Skeletal muscle tissue (tissue), 3 donors: ENCODE measurements at regions not wholly inside any gene's neighbourhood (a gene's known extent, or its start where the extent isn't known, plus 50 kb on each side); places are given as distances from the start of the nearest gene placed in this dataset.
A peak's percentile ranks its signal among the peaks of the same experiment; 100 is the strongest.

Source experiments
- H3K27ac ChIP-seq: one replicate; pipeline ENCODE4 v1.7.0; 2013; ENCODE audit warnings: mild to moderate bottlenecking, low read depth, low read length, inconsistent platforms
- H3K27me3 ChIP-seq, 3 donors: one replicate each; pipeline ENCODE4 v1.7.0; 2013; ENCODE audit warnings: low read length in 3 of 3; ENCODE audit not compliant: control insufficient read depth in 3 of 3, insufficient read depth in 3 of 3
- H3K36me3 ChIP-seq, 3 donors: one replicate each; pipeline ENCODE4 v1.7.0; 2013; ENCODE audit warnings: low read length in 3 of 3; ENCODE audit not compliant: control insufficient read depth in 3 of 3, insufficient read depth in 3 of 3
- H3K4me1 ChIP-seq, 3 donors: one replicate each; pipeline ENCODE4 v1.7.0; 2013; ENCODE audit warnings: low read length in 3 of 3, mild to moderate bottlenecking in 3 of 3; ENCODE audit not compliant: control insufficient read depth in 3 of 3, insufficient read depth in 3 of 3
- H3K4me3 ChIP-seq, 3 donors: one replicate each; pipeline ENCODE4 v1.7.0; 2013; ENCODE audit warnings: low read length in 3 of 3
- H3K9ac ChIP-seq, 3 donors: one replicate each; pipeline ENCODE4 v1.7.0; 2013; ENCODE audit warnings: low read length in 3 of 3, mild to moderate bottlenecking in 3 of 3, moderate library complexity in 2 of 3, low read depth in 1 of 3
- H3K9me3 ChIP-seq, 3 donors: one replicate each; pipeline ENCODE4 v1.7.0; 2013; ENCODE audit warnings: low read length in 3 of 3; ENCODE audit not compliant: control insufficient read depth in 3 of 3
- donor health status: Osteomylitis.

GRCh38 chr7:86964973-86965726, 94.3 kb downstream of the ELAPOR2 start:
- Histone ChIP-seq H3K27ac (no peak overlapping the region), H3K27me3 (no peaks in the 10 kb centered on the region), H3K4me3 (no peak overlapping the region), H3K9ac (no peak overlapping the region), H3K36me3 (no peaks in the 10 kb centered on the region), H3K9me3 (no peaks in the 10 kb centered on the region), H3K4me1 (peaks cover 0 to 7% (median 3%) of the 10 kb centered on the region in 3 donors)

- no peaks in the 10 kb centered on the region for H3K36me3 ChIP-seq
- H3K4me1 ChIP-seq = peaks cover 0 to 7% (median 0%) of the 10 kb centered on the region in 3 donors
- no peak overlapping the region for H3K9ac ChIP-seq
- H3K27me3 ChIP-seq = no peaks in the 10 kb centered on the region
- no peaks in the 10 kb centered on the region for H3K9me3 ChIP-seq
- H3K27ac ChIP-seq = no peak overlapping the region
- no peak overlapping the region for H3K4me3 ChIP-seq
These were observed 95.7 kb downstream of the ELAPOR2 start for GRCh38 chr7:86963599-86964230.

- H3K9ac ChIP-seq = peak overlapping the region in 1 of 3 donors; percentile 32
- H3K4me3 ChIP-seq = no peak overlapping the region
- peaks cover 0 to 7% (median 0%) of the 10 kb centered on the region in 3 donors for H3K4me1 ChIP-seq
- no peaks in the 10 kb centered on the region for H3K27me3 ChIP-seq
- H3K27ac ChIP-seq = no peak overlapping the region
- H3K9me3 ChIP-seq = no peaks in the 10 kb centered on the region
- no peaks in the 10 kb centered on the region for H3K36me3 ChIP-seq
These were observed 96.8 kb downstream of the ELAPOR2 start for GRCh38 chr7:86962623-86963022.

GRCh38 chr7:86961686-86962085, 97.8 kb downstream of the ELAPOR2 start:
- H3K36me3 ChIP-seq = no peaks in the 10 kb centered on the region

GRCh38 chr7:86958380-86958779, 101.1 kb downstream of the ELAPOR2 start:
- Histone ChIP-seq H3K36me3 (no peaks in the 10 kb centered on the region), H3K9me3 (no peaks in the 10 kb centered on the region), H3K27ac (no peak overlapping the region), H3K9ac (no peak overlapping the region), H3K27me3 (no peaks in the 10 kb centered on the region), H3K4me1 (peaks cover 0 to 2% (median 0%) of the 10 kb centered on the region in 3 donors), H3K4me3 (no peak overlapping the region)

More at GRCh38 chr7:86961686-86962085, 97.8 kb downstream of the ELAPOR2 start:
- no peak overlapping the region for H3K4me3 ChIP-seq
- no peaks in the 10 kb centered on the region for H3K9me3 ChIP-seq
- H3K27ac ChIP-seq = no peak overlapping the region
- no peaks in the 10 kb centered on the region for H3K27me3 ChIP-seq
- H3K4me1 ChIP-seq = peaks cover 0 to 7% (median 0%) of the 10 kb centered on the region in 3 donors
- H3K9ac ChIP-seq = no peak overlapping the region

- Histone ChIP-seq H3K4me1 (no peaks in the 10 kb centered on the region), H3K36me3 (no peaks in the 10 kb centered on the region), H3K9ac (no peak overlapping the region), H3K4me3 (no peak overlapping the region), H3K27ac (no peak overlapping the region), H3K27me3 (no peaks in the 10 kb centered on the region), H3K9me3 (no peaks in the 10 kb centered on the region)
These were observed 102.9 kb downstream of the ELAPOR2 start for GRCh38 chr7:86956567-86956966.

GRCh38 chr7:86955895-86956503, 103.5 kb downstream of the ELAPOR2 start:
- H3K9me3 ChIP-seq = no peaks in the 10 kb centered on the region
- no peaks in the 10 kb centered on the region for H3K4me1 ChIP-seq
- H3K27ac ChIP-seq = no peak overlapping the region
- no peak overlapping the region for H3K4me3 ChIP-seq
- no peaks in the 10 kb centered on the region for H3K27me3 ChIP-seq
- H3K9ac ChIP-seq = no peak overlapping the region
- H3K36me3 ChIP-seq = no peaks in the 10 kb centered on the region

GRCh38 chr7:86954971-86955370, 104.5 kb downstream of the ELAPOR2 start:
- H3K9me3 ChIP-seq = no peaks in the 10 kb centered on the region
- no peak overlapping the region for H3K27ac ChIP-seq
- H3K27me3 ChIP-seq = no peaks in the 10 kb centered on the region
- no peak overlapping the region for H3K4me3 ChIP-seq
- H3K36me3 ChIP-seq = no peaks in the 10 kb centered on the region
- no peaks in the 10 kb centered on the region for H3K4me1 ChIP-seq
- H3K9ac ChIP-seq = no peak overlapping the region

GRCh38 chr7:86953653-86954336, 105.7 kb downstream of the ELAPOR2 start:
- Histone ChIP-seq H3K27me3 (no peaks in the 10 kb centered on the region), H3K36me3 (no peaks in the 10 kb centered on the region), H3K4me3 (no peak overlapping the region), H3K27ac (no peak overlapping the region), H3K9ac (no peak overlapping the region), H3K9me3 (no peaks in the 10 kb centered on the region), H3K4me1 (no peaks in the 10 kb centered on the region)
